GM21723 (cell line): ENCODE measurements at regions not wholly inside any gene's neighbourhood (a gene's known extent, or its start where the extent isn't known, plus 50 kb on each side); places are given as distances from the start of the nearest gene placed in this dataset.
"Not testable (repeated sequence)": the region's sequence is repeated elsewhere in the genome, so short reads cannot be mapped to it uniquely, and the experiment has no call there.

Experiments used
- ATAC-seq: cut with Tn5 transposase; IDR thresholded peaks from one replicate; pipeline ENCODE4 v1.9.1; 2021; ENCODE audit warnings: mild to moderate bottlenecking, moderate library complexity; ENCODE audit not compliant: unreplicated experiment

GRCh38 chr3:24683633-24684384 lies 189.2 kb upstream of the THRB start:
- no peak for ATAC-seq

- no peak for ATAC-seq
These were observed 189.9 kb upstream of the THRB start for GRCh38 chr3:24684506-24685023.

GRCh38 chr3:24686808-24687207 lies 192.2 kb upstream of the THRB start:
- ATAC-seq = peak; percentile 59

GRCh38 chr3:24687671-24688070 lies 193.0 kb upstream of the THRB start:
- no peak for ATAC-seq

- no peak for ATAC-seq
These were observed 193.9 kb upstream of the THRB start for GRCh38 chr3:24688446-24689148.

GRCh38 chr3:24689353-24689752 lies 194.7 kb upstream of the THRB start:
- ATAC-seq = no peak

GRCh38 chr3:24690777-24691176 lies 196.1 kb upstream of the THRB start:
- ATAC-seq = no peak

GRCh38 chr3:24699078-24699477 lies 204.4 kb upstream of the THRB start:
- not testable (repeated sequence) for ATAC-seq

- ATAC-seq = no peak
These were observed 209.8 kb upstream of the THRB start for GRCh38 chr3:24704496-24704895.

GRCh38 chr3:24707936-24708335 lies 213.3 kb upstream of the THRB start:
- ATAC-seq = no peak

- no peak for ATAC-seq
These were observed 215.3 kb upstream of the THRB start for GRCh38 chr3:24709956-24710355.

- ATAC-seq = no peak
These were observed 218.9 kb upstream of the THRB start for GRCh38 chr3:24713516-24713915.

- no peak for ATAC-seq
These were observed 219.8 kb upstream of the THRB start for GRCh38 chr3:24714436-24714835.

GRCh38 chr3:24715171-24715792 lies 220.6 kb upstream of the THRB start:
- ATAC-seq = no peak

- ATAC-seq = no peak
These were observed 227.4 kb upstream of the THRB start for GRCh38 chr3:24722087-24722486.

- no peak for ATAC-seq
These were observed 231.0 kb upstream of the THRB start for GRCh38 chr3:24725514-24726255.

- ATAC-seq = no peak
These were observed 231.8 kb upstream of the THRB start for GRCh38 chr3:24726423-24726822.

GRCh38 chr3:24730173-24730572 lies 235.5 kb upstream of the THRB start:
- no peak for ATAC-seq

GRCh38 chr3:24734019-24734418 lies 239.4 kb upstream of the THRB start:
- no peak for ATAC-seq

- no peak for ATAC-seq
These were observed 242.1 kb upstream of the THRB start for GRCh38 chr3:24736701-24737100.

- no peak for ATAC-seq
These were observed 245.7 kb upstream of the THRB start for GRCh38 chr3:24740326-24740725.
